Stomach (tissue), 4 donors: ENCODE measurements at regions not wholly inside any gene's neighbourhood (a gene's known extent, or its start where the extent isn't known, plus 50 kb on each side); places are given as distances from the start of the nearest gene placed in this dataset.

ENCODE experiments used
- EP300 ChIP-seq: sonication (generic); formaldehyde crosslinking; IDR thresholded peaks from one replicate; pipeline ENCODE4 v1.6.1; 2017; ENCODE audit warnings: antibody characterized with exemption
- POLR2A ChIP-seq, 4 donors: fragments of 450-650 bp; IDR thresholded peaks; one replicate each; pipeline ENCODE4 v1.6.1; 2016; ENCODE audit warnings: antibody characterized with exemption in 4 of 4, control low read depth in 2 of 4, mild to moderate bottlenecking in 1 of 4, moderate library complexity in 1 of 4
- POLR2AphosphoS5 ChIP-seq, 3 donors: sonication (generic); formaldehyde crosslinking; IDR thresholded peaks; one replicate each; pipeline ENCODE4 v1.6.1; 2016; ENCODE audit warnings: antibody characterized with exemption in 3 of 3
- TF ChIP-seq, protein P1 (sequence below), 7 experiments: fragments of 450-650 bp in 4 of 7; fragments of 200-600 bp in 3 of 7; sonication (generic) in 3 of 7; IDR thresholded peaks; one replicate each; pipeline ENCODE4 v1.5.1; 2016 to 2019; ENCODE audit warnings: antibody characterized with exemption in 7 of 7, control low read depth in 2 of 7, mild to moderate bottlenecking in 1 of 7

DNA sequence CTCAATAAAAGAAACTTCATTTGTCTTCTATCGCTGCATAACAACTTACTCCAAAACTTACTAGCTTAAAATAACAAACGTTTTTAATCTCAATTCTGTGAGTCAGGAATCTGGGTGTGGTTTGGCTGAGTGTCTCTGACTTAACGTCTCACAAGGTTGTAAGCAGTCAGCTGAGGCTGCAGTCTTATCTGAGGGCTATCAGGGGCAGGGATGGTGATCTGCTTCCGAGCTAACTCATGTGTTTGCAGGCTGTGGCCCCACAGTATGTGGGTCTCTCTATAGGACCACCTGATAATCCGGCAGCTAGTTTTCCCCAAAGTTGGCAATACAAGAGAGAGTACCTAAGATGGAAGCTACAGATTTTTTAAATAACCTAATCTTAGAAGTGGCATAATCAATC, 234.2 kb upstream of the FGGY start:
- peak in 1 of 3 donors; percentile 22 for TF ChIP-seq POLR2AphosphoS5 (IDR thresholded peaks at IDR 0.05)
- TF ChIP-seq, protein P1, sequence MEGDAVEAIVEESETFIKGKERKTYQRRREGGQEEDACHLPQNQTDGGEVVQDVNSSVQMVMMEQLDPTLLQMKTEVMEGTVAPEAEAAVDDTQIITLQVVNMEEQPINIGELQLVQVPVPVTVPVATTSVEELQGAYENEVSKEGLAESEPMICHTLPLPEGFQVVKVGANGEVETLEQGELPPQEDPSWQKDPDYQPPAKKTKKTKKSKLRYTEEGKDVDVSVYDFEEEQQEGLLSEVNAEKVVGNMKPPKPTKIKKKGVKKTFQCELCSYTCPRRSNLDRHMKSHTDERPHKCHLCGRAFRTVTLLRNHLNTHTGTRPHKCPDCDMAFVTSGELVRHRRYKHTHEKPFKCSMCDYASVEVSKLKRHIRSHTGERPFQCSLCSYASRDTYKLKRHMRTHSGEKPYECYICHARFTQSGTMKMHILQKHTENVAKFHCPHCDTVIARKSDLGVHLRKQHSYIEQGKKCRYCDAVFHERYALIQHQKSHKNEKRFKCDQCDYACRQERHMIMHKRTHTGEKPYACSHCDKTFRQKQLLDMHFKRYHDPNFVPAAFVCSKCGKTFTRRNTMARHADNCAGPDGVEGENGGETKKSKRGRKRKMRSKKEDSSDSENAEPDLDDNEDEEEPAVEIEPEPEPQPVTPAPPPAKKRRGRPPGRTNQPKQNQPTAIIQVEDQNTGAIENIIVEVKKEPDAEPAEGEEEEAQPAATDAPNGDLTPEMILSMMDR (IDR thresholded peaks at IDR 0.05), result no peak
- no peak for TF ChIP-seq POLR2A (IDR thresholded peaks at IDR 0.05)
- TF ChIP-seq EP300, result no peak
